ENCODE measurements at regions not wholly inside any gene's neighbourhood (a gene's known extent, or its start where the extent isn't known, plus 50 kb on each side); places are given as distances from the start of the nearest gene placed in this dataset.

DNA sequence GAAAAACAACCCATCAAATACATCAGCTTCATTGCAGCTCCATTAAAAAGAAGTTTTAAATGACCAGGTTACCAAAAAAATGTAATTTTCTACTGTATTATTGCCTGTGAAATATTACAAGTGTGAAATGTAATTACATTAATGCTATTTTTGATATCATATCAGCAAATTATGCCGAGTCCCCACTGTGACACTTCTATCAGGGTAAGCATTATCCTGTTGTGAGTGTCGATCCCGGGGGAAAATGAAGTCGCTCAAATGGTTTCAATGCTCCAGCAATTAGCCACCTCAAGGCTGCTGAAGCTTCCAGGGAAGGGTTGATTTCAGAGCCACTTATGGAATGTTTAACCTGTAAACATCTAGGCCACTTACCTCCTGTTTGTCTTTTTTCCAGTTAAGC lies 70.4 kb downstream of the RCN1 start:
- FAIRE-seq (no peak), DNase-seq (no peak)
- H3K9me3 ChIP-seq (ENCODE audit: control insufficient read depth in 2 of 2, insufficient read depth in 1 of 2, low read depth in 1 of 2, low read length in 1 of 2): no peaks in the 10 kb centered on the region
- H3K4me1 ChIP-seq (ENCODE audit: control insufficient read depth in 3 of 3, insufficient read depth in 2 of 3, low read depth in 1 of 3, low read length in 2 of 3): no peaks in the 10 kb centered on the region
- H3K36me3 ChIP-seq (ENCODE audit: control insufficient read depth in 3 of 3, insufficient read depth in 2 of 3, low read depth in 1 of 3, low read length in 3 of 3): no peaks in the 10 kb centered on the region
- H3K27ac ChIP-seq (ENCODE audit: low read depth in 1 of 3, low read length in 2 of 3): no peak overlapping the region
- peaks cover 0 to 4% (median 0%) of the 10 kb centered on the region in 3 donors for H3K27me3 ChIP-seq (ENCODE audit: control insufficient read depth in 3 of 3, insufficient read depth in 3 of 3, low read length in 3 of 3)
- WGBS, 3 donors: 59 to 71% (median 67%) methylated on average over 4 of the region's 4 CpGs
- no peak overlapping the region for H3K4me3 ChIP-seq (ENCODE audit: low read depth in 1 of 3, low read length in 3 of 3)

DNA sequence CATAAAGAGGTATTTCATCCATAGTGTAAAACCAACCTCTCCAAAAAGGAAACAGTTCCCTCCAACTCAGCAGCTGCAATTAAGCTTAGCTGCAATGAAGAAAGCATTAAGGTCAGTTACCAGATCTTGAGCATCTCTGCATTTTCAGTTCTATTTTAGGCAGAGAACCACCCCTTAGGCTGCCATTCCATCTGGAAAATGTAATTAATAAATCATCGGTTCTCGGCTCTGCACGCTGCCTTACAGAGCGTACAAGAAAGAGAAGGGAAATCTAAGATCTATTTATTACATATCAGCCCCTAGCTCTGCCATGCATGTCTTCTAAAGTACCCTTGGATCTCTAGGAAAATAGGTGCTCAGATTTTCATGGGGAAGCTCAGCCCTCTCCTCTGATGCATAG lies 71.5 kb downstream of the RCN1 start:
- Histone ChIP-seq H3K36me3 (ENCODE audit: control insufficient read depth in 3 of 3, insufficient read depth in 2 of 3, low read depth in 1 of 3, low read length in 3 of 3) (no peaks in the 10 kb centered on the region), H3K27me3 (ENCODE audit: control insufficient read depth in 3 of 3, insufficient read depth in 3 of 3, low read length in 3 of 3) (peaks cover 0 to 4% (median 0%) of the 10 kb centered on the region in 3 donors), H3K4me1 (ENCODE audit: control insufficient read depth in 3 of 3, insufficient read depth in 2 of 3, low read depth in 1 of 3, low read length in 2 of 3) (no peaks in the 10 kb centered on the region), H3K9me3 (ENCODE audit: control insufficient read depth in 2 of 2, insufficient read depth in 1 of 2, low read depth in 1 of 2, low read length in 1 of 2) (no peaks in the 10 kb centered on the region), H3K27ac (ENCODE audit: low read depth in 1 of 3, low read length in 2 of 3) (no peak overlapping the region), H3K4me3 (ENCODE audit: low read depth in 1 of 3, low read length in 3 of 3) (no peak overlapping the region)
- DNase-seq (no peak), FAIRE-seq (no peak)
- 66 to 90% (median 85%) methylated on average over 4 of the region's 4 CpGs for WGBS, 3 donors

DNA sequence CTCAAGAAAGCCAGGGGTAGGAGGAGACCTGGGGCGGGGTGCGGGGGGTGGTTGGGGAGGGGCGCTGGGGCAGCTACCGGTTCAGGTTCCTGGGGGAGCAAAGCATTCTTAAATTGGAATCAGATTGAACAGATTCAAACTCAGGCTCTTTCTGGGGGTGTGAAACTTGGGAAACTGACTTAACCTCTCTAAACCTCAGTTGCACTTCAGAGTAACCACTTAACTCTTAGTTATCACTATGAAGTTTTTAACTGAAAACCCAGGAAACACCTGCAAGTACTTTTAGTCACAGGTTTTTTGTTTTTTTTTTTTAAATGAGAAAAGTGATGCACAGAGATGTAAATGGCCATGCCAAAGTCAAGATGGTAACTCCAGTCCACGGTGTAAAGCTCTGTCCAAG lies 72.0 kb downstream of the RCN1 start:
- WGBS, 3 donors: 63 to 80% (median 67%) methylated on average over 5 of the region's 5 CpGs

DNA sequence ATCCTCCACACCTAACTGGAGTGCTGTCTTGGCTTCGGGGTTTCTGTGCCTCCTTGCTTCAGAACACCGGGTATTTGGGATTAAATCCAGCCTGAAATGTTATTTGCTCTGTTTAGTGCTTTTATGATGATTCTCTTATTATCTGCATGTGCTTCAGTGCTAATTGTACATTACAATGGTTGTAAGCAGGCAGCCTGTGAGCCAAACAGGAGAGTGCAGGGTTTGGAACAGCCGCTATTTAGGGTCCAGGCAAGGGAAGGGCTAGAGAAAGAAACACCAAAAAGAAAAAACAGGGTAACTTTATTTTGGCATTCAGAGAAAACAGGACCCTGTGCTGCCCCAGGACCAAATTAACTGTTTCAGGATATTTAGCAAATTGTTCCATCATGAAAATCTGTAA lies 72.7 kb downstream of the RCN1 start:
- H3K36me3 ChIP-seq (ENCODE audit: control insufficient read depth in 3 of 3, insufficient read depth in 2 of 3, low read depth in 1 of 3, low read length in 3 of 3): no peaks in the 10 kb centered on the region
- FAIRE-seq (no peak), DNase-seq (no peak)
- no peak overlapping the region for H3K4me3 ChIP-seq (ENCODE audit: low read depth in 1 of 3, low read length in 3 of 3)
- H3K27me3 ChIP-seq (ENCODE audit: control insufficient read depth in 3 of 3, insufficient read depth in 3 of 3, low read length in 3 of 3): peaks cover 0 to 6% (median 0%) of the 10 kb centered on the region in 3 donors
- H3K4me1 ChIP-seq (ENCODE audit: control insufficient read depth in 3 of 3, insufficient read depth in 2 of 3, low read depth in 1 of 3, low read length in 2 of 3): no peaks in the 10 kb centered on the region
- H3K9me3 ChIP-seq (ENCODE audit: control insufficient read depth in 2 of 2, insufficient read depth in 1 of 2, low read depth in 1 of 2, low read length in 1 of 2): no peaks in the 10 kb centered on the region
- 81 to 90% (median 87%) methylated on average over 3 of the region's 3 CpGs for WGBS, 3 donors
- no peak overlapping the region for H3K27ac ChIP-seq (ENCODE audit: low read depth in 1 of 3, low read length in 2 of 3)

More for the DNA sequence above, 72.0 kb downstream of the RCN1 start:
- Histone ChIP-seq H3K27ac (ENCODE audit: low read depth in 1 of 3, low read length in 2 of 3) (no peak overlapping the region), H3K36me3 (ENCODE audit: control insufficient read depth in 3 of 3, insufficient read depth in 2 of 3, low read depth in 1 of 3, low read length in 3 of 3) (no peaks in the 10 kb centered on the region), H3K27me3 (ENCODE audit: control insufficient read depth in 3 of 3, insufficient read depth in 3 of 3, low read length in 3 of 3) (peaks cover 0 to 4% (median 0%) of the 10 kb centered on the region in 3 donors), H3K4me3 (ENCODE audit: low read depth in 1 of 3, low read length in 3 of 3) (no peak overlapping the region), H3K9me3 (ENCODE audit: control insufficient read depth in 2 of 2, insufficient read depth in 1 of 2, low read depth in 1 of 2, low read length in 1 of 2) (no peaks in the 10 kb centered on the region), H3K4me1 (ENCODE audit: control insufficient read depth in 3 of 3, insufficient read depth in 2 of 3, low read depth in 1 of 3, low read length in 2 of 3) (no peaks in the 10 kb centered on the region)
- FAIRE-seq: no peak
- no peak for DNase-seq

DNA sequence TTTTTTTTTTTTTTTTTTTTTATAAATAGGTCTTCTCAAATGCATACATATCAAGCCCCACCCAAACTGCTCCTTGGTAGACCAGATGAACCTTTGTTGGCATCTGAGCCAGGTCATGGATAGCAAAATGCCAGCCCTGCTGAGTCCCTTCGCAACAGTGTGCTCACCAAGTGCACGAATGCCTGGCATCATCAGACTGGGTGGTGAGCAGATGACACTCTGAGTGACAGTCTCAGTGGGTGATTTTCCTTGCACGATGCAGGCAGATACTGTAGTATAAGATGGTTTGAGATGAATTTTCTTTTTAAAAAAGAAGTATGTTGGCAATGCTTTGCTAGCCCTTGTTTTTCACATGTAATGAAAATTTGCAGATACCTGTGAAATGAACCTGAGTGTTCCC lies 74.0 kb downstream of the RCN1 start:
- peaks cover 0 to 6% (median 0%) of the 10 kb centered on the region in 3 donors for H3K27me3 ChIP-seq (ENCODE audit: control insufficient read depth in 3 of 3, insufficient read depth in 3 of 3, low read length in 3 of 3)
- WGBS, 3 donors: 84 to 89% (median 87%) methylated on average over 3 of the region's 3 CpGs
- no peak overlapping the region for H3K4me3 ChIP-seq (ENCODE audit: low read depth in 1 of 3, low read length in 3 of 3)
- no peaks in the 10 kb centered on the region for H3K9me3 ChIP-seq (ENCODE audit: control insufficient read depth in 2 of 2, insufficient read depth in 1 of 2, low read depth in 1 of 2, low read length in 1 of 2)
- no peak overlapping the region for H3K27ac ChIP-seq (ENCODE audit: low read depth in 1 of 3, low read length in 2 of 3)
- no peaks in the 10 kb centered on the region for H3K36me3 ChIP-seq (ENCODE audit: control insufficient read depth in 3 of 3, insufficient read depth in 2 of 3, low read depth in 1 of 3, low read length in 3 of 3)
- FAIRE-seq (no peak), DNase-seq (no peak)
- H3K4me1 ChIP-seq (ENCODE audit: control insufficient read depth in 3 of 3, insufficient read depth in 2 of 3, low read depth in 1 of 3, low read length in 2 of 3): no peaks in the 10 kb centered on the region

DNA sequence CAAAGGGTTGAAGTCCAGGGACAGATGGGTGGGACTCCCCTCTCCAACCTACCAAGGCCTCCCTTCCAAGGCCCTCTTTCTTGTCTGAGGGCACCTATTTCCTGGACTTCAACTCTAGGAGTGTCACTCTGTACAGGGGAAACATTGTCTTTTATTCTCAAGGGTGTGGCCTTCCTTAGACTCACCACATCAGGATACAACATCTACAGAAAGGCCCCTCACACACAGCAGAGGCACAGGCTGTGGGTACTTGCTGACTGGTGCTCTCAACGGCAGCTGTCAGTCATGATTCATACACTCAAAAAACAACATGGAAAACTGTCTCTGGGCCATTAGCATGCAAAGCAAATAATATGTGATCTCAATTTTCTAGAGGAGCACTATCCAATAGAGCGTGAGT lies 78.0 kb downstream of the RCN1 start:
- 80 to 86% (median 84%) methylated on average over 2 of the region's 2 CpGs for WGBS, 3 donors
- H3K4me3 ChIP-seq (ENCODE audit: low read depth in 1 of 3, low read length in 3 of 3): no peak overlapping the region
- peaks cover 0 to 20% (median 0%) of the 10 kb centered on the region in 3 donors for H3K27me3 ChIP-seq (ENCODE audit: control insufficient read depth in 3 of 3, insufficient read depth in 3 of 3, low read length in 3 of 3)
- H3K4me1 ChIP-seq (ENCODE audit: control insufficient read depth in 3 of 3, insufficient read depth in 2 of 3, low read depth in 1 of 3, low read length in 2 of 3): no peaks in the 10 kb centered on the region
- no peak for DNase-seq
- no peak for FAIRE-seq
- H3K9me3 ChIP-seq (ENCODE audit: control insufficient read depth in 2 of 2, insufficient read depth in 1 of 2, low read depth in 1 of 2, low read length in 1 of 2): no peaks in the 10 kb centered on the region
- H3K36me3 ChIP-seq (ENCODE audit: control insufficient read depth in 3 of 3, insufficient read depth in 2 of 3, low read depth in 1 of 3, low read length in 3 of 3): no peaks in the 10 kb centered on the region
- H3K27ac ChIP-seq (ENCODE audit: low read depth in 1 of 3, low read length in 2 of 3): no peak overlapping the region

DNA sequence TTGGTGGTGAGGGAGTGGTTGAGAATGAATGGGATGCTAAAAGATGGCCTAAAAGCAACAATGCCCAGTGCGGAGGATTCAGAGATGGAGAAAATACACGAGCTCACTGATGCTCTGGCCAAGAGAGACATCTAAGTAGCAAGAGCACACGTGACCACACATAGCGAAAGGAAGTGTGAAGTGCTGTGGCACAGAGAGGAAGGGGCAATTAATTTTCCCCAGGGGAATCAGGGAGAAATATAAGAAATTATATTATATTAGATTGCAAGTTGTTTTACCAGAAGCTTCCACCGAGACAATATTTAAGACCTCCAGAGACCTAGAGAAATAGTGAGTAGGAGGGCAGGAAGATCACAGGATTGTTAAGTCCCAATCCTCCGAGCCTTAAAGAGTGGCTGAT lies 80.6 kb downstream of the RCN1 start:
- Histone ChIP-seq H3K4me3 (ENCODE audit: low read depth in 1 of 3, low read length in 3 of 3) (no peak overlapping the region), H3K27ac (ENCODE audit: low read depth in 1 of 3, low read length in 2 of 3) (no peak overlapping the region), H3K9me3 (ENCODE audit: control insufficient read depth in 2 of 2, insufficient read depth in 1 of 2, low read depth in 1 of 2, low read length in 1 of 2) (no peaks in the 10 kb centered on the region), H3K36me3 (ENCODE audit: control insufficient read depth in 3 of 3, insufficient read depth in 2 of 3, low read depth in 1 of 3, low read length in 3 of 3) (no peaks in the 10 kb centered on the region), H3K27me3 (ENCODE audit: control insufficient read depth in 3 of 3, insufficient read depth in 3 of 3, low read length in 3 of 3) (peaks cover 0 to 23% (median 0%) of the 10 kb centered on the region in 3 donors), H3K4me1 (ENCODE audit: control insufficient read depth in 3 of 3, insufficient read depth in 2 of 3, low read depth in 1 of 3, low read length in 2 of 3) (no peaks in the 10 kb centered on the region)
- DNase-seq (no peak), FAIRE-seq (no peak)
- 78 to 85% (median 79%) methylated on average over 6 of the region's 6 CpGs for WGBS, 3 donors

DNA sequence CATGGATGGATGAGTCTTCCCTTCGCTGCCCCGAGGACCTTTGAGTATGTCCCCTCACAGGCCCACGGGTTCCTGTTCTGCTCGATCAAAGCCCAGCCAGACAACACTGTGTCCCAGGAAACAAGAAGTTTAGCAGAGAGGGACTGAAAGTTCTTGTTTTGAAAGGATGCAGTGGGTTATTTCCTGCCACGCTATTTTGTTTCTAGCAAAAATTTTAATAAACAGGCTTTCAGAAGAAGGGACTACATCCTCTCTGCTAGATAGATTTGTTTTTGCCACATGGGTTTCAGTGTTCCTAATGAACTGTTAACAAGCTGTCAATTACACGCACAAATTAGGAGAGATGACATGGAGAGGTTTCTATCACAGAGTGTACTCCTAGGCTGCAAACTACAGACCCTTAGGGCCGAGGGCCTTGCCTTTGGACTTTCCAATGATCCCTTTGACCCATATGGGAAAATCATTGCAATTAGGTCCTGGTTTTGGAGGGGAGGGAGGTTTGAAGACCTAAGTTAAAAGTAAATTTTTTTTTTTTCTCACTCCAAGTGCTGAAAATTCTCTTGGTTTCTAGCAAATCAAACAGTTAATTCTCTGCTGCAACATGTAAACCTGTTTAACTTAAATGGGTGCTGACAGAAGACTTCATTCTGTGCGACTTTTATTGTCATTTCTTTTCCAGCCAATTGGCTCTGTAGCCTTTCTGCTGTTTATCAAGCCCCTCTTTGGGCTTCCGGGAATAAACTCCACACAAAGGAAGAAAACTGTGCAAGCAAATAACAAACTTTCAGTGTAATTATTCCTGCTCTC lies 81.4 kb downstream of the RCN1 start:
- 52 to 64% (median 53%) methylated on average over 9 of the region's 9 CpGs for WGBS, 3 donors
- Histone ChIP-seq H3K4me1 (ENCODE audit: control insufficient read depth in 3 of 3, insufficient read depth in 2 of 3, low read depth in 1 of 3, low read length in 2 of 3) (no peaks in the 10 kb centered on the region), H3K9me3 (ENCODE audit: control insufficient read depth in 2 of 2, insufficient read depth in 1 of 2, low read depth in 1 of 2, low read length in 1 of 2) (no peaks in the 10 kb centered on the region), H3K27me3 (ENCODE audit: control insufficient read depth in 3 of 3, insufficient read depth in 3 of 3, low read length in 3 of 3) (peaks cover 0 to 23% (median 0%) of the 10 kb centered on the region in 3 donors), H3K36me3 (ENCODE audit: control insufficient read depth in 3 of 3, insufficient read depth in 2 of 3, low read depth in 1 of 3, low read length in 3 of 3) (no peaks in the 10 kb centered on the region), H3K27ac (ENCODE audit: low read depth in 1 of 3, low read length in 2 of 3) (no peak overlapping the region), H3K4me3 (ENCODE audit: low read depth in 1 of 3, low read length in 3 of 3) (no peak overlapping the region)
- no peak for DNase-seq
- no peak for FAIRE-seq
